ENCODE measurements at regions not wholly inside any gene's neighbourhood (a gene's known extent, or its start where the extent isn't known, plus 50 kb on each side); places are given as distances from the start of the nearest gene placed in this dataset.

DNA sequence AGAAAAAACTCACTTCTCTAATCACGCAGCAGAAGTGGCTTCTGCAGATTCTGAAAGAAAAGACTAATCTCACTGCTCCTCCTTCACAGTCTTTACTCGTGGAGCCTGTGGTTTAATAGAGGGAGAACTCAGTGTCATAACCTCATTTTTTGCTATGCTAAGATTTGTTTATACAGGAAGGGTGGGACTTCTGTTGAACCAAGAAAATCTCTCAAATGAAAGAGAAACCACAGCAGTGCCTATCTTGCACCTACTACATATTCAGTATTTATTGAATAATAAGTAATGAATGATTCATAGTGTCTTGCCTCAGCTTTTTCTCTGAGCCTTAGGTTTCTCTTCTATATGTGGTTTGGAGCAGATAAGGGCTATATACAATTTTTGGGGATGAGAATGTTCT, 136.1 kb upstream of the DMAC1 start:
- no peak for DNase-seq

DNA sequence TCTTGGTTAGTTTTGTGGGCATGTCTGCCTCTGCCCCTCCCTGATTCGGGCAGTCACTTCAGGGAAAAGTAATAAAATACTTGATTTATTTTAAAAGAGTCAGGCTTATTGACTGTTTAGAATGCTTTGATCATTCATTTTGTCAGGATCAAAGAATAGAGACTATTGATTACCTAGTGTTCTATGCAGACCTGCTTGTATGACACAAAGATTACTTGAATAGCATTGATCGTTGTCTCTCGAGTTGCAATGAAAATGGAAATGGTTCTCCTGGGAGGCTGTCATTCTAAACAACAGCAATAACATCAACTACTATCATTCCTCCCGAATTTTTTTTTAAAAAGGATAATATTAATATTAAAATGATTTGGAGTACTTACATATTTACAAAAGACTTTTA, 133.2 kb upstream of the DMAC1 start:
- no peak for DNase-seq

DNA sequence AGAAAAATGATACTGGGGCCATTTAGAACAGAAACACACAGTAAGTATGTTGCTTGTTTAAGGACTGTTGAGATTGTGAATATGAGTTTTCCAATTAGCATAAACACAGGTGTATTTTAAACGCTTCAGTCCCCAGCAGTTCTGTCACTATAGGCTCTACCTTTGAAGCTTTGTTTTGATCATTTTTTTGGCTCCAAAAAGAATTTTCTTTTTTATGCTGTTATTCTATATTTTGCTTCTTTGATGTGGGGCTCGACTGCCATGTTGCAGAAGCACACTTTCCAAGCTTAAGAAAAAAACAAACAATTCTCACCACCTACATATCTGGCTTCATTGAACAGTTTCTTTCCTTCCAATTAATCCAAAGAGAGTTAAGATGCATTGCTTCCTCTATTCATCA, 131.0 kb upstream of the DMAC1 start:
- DNase-seq: no peak

DNA sequence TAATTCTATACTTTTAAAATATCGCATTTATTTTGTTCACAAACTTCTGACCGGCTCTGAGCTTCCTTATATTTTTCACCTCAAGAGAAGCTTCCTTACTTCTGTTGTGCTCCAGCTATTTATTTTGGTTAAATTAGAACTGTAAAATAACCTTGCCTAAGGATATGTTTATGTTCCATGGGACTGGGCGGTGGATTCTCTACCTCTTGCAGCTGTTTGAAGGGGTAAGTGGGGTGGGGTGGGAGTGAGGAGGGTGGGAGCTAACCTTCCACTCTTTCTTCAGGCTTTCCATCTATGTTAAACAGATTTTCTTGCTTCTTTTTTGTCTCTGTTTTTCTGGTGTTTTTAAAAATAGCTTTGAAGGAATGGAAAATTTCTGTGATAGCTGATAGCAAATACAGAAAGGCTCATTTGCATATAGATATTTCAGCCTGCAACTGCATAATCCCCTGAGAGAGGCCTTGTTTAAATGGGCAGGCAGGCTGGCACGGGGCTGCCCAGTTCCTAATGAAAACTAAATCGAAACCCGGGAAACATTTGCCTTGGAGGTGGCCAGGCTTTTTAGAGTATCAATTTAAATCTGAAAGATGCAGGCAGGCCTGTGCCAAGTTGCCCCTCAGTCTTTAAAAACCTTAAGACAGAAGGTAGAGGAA, 122.1 kb upstream of the DMAC1 start:
- no peak for DNase-seq

DNA sequence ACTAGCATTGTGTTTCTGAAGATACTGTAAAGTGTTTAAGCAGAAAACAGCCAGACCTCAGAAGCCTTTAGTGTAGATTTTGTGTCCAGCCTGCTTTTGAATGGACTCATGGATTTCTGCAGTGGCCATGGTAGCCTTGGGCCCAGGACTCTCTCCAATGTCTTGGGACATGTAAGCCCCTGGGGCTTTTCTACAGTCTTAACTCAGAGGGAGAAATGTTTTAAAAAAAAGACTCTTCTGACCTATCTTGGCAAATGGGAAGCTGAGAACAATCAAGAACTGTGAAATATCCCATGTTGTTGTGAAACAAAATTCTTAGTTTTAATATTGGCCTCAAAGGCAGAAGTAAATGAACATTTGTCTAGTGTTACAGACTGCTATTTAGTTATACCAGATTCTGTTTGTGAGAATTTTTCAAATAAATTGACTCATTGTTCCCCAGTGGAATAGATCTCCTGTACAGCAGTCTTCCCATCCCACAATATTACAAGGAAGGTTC, 112.5 kb upstream of the DMAC1 start:
- no peak for DNase-seq

DNA sequence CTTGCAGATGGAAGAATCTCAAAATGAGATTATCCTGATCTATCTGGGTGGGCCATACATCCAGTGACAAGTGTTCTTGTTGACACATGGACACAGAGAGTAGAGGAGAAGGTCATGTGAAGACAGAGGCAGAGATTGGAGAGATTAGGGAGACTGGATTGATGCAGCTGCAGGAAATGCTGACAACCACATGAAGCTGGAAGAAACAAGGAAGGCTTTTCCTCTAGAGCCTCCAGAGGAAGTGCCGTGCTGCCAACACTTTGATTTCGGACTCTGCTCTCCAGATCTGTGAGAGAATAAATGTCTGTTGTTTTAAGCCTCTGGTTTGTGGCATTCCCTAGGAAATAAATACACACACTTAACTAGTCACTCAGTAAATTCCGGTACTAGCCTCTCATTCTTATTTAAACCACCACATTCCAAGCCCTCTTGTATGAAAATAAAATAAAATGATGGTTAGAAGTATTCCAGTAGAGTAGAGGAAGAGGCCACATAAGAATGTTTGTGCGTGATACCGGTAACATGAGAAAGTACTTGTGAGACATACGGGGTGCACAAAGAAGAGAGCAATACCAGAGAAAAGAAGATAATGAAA, 110.9 kb upstream of the DMAC1 start:
- no peak for DNase-seq

DNA sequence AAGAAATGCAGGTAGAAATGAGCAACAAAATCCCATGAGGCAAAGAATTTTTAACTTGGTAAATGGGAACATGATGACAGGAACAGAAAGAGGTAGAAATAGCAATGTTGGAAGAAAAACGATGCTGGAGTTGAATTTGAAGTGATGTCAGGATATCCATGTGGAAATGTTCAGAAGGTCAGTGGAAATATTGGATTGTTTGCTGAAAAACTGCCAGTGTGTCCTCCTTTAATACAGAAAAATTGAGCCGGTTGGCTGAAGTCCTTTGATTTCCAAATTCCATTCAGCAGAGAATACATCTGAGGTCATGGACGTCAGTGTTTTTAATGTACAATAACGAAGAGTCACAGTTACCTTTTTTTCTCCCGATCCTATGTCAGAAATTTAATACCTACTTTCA, 110.0 kb upstream of the DMAC1 start:
- DNase-seq: no peak

DNA sequence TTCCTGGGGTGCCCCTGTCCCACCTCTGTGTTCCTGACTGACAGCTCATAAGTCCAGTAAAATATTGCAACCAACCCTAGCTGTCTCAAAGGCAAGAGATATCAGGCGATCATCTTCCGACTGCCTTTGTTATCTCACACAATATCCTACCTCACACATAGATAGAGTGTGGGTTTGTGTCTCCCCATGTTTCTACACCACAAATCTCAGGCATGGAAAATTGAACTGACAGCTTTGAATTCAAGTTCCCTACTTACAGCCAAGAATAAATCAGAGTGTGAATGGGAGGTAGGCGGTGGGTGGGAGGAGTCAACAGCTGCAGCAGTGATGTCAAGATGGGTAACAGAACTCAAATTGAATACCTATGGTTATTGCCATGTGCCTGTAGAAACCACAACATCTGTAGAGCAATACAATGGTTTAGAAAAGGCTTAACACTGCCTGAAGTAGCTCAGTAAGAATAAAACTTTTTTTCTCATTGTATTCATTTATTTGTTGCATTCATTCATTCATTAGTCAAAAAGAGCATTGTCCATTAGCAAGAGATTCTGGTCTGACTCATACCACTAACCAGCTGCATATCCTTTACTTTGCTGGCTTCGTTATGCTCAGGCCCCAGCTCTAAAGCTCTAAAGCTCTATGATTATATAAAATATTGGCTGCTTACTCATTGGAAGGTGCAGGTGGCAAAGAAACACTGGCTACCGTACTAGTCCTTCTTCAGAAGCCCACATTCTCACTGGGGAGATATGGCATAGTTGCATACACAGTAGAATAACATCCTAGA, 108.2 kb upstream of the DMAC1 start:
- no peak for DNase-seq

DNA sequence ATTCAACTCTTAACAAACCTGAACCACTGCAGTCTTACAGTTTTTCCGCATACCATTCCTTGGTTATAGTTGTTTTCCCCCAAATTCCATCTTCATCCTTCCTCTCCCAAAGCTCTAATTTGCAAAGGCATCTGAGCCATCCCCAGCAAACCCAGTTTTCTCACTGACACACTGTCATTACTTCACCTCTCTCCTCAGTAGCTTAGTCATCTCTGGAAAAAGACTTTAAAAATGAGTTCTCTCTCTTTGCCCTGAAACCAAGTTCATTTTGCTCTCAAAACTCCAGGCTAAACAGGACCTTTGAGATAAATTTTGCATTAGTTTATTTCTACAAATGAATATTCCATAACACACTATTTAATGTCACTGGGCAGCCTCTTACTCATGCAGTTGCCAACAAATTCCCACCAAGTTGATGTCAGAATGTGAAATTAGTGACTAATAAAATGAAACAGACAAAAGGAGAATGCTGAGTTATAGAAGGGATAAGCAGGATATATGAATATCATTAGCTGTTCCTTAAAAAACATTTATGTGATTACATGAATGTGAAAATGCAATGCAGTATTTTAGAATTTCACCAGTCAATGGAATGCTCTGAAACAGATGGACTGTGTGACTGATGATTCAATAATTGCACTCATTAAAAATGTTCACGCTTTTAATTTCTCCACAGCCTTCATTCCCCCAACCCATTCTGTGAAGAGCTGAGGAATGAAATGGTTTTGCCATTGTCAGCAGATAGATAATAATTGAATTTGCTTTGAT, 107.4 kb upstream of the DMAC1 start:
- no peak for DNase-seq

DNA sequence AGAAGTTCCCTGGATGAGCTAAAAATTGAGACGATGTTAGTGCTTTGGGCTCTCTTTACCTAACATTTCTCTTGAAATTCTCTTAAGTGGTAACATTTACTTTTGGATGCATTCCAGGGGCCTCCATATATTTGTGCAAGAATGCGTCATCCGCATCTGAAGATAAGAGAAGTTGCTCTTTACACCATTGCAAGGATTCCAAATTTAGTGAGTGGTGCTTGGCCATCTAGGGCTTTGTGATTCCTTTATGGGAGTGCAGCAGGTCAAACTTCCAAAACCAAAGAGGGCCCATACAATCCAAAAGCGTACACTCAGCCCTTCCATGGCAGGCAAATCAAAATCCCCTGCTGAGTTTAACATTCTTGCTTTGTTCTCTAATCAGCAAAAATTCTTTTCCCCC, 102.0 kb upstream of the DMAC1 start:
- no peak for DNase-seq

DNA sequence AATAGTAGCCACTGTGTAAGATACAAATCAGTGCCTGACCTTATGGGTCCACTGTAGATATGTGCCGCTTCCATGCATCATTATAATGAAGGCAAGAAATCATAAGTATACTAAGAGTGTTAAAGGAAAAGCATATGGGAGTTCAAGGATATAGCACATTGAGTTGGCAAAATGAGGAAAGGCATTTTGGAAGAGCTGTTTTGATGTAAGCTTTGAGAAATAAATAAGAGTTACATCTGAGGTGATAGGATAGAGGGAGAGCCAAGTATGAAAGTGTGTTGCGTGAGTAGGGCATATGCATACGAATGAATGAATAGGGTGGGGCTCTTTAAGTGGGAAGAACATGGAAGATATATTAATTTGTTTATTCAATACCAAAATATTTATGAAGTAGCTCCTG, 101.0 kb upstream of the DMAC1 start:
- DNase-seq: no peak

DNA sequence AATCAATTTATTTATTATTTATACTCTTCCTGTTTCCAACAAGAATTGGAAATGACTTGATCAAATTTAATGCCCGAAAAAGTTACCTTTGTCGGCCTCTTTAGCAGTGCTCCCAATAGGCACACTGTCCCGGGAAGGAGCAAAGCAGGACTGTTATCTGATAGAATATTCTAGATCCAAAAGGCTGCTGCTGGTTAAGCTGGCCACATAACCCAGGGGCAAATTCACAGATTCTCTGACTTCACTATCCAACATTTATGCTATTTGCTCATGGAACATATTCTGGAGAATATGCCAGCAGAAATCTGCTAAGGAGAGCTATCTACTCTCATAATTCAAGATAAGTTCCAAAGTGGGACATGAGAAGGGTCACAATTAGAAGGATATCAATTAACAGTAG, 100.2 kb upstream of the DMAC1 start:
- DNase-seq: no peak

DNA sequence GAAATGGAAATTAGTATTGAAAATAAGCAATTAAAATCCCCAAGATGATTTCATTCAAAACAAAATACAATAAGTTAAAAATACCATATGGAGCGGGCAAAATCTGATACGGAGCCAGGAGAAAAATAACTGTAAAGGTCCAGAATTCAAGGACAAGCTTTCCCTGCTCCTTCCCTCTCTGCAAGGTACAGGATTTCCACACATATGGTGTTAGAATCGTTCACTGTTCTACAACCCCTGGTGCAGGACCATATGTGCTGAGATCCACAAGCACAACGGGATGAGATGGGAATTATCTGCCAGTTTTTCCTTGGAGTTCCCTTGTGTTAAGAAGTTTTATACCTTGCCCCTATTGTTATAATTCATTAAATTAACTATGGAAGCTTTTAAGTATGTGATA, 94.7 kb upstream of the DMAC1 start:
- no peak for DNase-seq

DNA sequence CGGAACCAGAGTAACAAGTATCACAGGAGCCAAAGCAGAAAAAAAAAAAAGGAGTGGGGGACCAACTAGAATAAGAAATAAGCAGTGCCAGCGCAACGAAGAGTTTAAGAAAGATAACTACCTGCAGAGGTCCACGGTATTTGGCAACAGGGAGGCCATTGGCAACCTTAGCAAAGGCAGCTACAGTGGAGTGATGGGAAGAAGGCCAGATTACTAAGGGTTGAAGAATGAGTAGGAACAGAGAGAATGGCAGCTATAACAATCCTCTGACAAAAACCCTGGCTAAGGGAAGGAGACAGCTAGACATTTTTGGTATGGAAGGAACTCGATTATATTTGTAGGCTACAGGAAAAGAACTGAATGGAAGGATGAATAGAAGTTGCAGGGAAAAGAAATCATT, 93.4 kb upstream of the DMAC1 start:
- DNase-seq: no peak

DNA sequence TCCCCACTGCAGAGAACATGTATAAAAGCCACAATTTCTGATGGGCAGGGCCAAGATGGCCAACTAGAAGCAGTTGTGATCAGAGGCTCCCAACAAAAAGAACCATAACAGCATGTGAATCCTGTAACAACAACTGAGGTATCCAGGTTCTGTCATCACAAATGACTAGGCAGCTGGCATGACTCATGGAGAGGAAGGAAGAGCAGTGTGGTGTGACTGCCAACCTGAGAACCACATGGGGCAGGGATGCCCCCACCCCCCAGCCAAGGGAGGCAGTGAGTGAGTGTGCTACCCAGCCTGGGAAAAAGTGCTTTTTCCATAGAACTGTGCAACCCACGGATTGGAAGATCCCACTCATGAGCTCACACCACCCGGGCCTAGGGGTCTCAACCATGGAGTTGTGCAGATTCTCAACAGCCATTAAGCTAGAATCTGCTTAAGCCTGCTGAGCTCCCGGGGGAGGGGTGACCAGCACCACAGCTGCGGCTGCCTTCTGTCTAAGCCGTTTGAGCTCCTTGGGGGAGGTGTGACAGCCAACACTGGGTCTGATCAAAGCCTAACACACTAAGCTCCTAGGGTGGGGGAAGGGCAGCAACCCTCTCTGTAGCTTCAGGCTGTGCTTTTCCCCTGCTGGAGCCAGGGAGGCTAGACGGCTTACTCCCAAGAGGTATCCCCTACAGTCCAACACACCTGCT, 80.1 kb upstream of the DMAC1 start:
- DNase-seq: peak; percentile 60

DNA sequence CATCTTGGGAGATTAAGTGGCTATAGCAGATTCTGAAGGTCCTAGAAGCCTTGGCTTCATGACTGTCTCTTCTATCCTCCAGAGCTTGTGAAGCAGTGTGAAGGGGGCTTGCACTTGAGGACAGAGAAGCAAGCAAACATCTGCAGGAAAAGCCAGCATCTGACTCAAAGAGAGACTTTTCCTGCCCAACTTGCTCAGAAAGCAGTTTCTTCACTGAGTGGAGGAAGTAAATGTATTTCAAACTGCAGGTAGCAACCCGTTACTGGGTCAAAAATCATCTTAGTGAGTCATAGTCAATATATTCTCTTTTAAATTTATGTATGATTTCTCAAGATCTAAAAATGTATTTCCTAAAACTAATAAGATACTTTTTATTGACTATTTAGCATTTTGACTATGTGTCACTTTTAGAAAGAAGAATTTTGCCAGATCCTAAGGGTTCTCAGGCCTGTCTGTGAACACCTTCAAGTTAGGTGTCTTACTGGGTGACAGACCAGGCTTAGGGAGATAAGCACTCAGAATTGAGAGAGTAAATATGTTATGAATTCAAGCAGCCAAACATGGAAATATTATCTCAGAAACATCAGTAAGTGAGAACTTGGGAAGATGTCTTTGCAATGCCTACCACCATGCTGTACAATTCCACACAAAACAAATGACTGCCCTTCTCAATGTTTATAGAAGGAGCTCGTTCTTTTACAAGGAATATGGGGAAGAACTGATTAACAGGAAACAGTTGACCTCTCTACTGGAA, 72.6 kb upstream of the DMAC1 start:
- no peak for DNase-seq

DNA sequence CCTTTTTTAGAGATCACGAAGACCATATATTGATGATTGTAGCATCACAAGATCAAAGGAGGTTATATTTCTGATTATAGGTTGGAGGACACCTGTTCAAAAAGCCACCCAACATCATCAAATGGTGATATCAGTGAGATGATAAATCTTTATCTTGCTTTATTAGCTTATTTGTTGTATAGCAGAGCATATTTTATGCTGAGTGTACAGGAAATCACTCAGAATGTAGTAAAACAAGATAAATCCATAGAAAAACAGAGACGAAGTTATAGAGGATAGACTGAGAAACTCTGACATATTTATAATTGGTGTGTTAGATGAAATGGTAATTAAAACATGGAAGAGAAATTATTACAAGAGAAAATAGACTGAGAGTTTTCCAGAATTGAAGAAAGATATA, 69.8 kb upstream of the DMAC1 start:
- no peak for DNase-seq

DNA sequence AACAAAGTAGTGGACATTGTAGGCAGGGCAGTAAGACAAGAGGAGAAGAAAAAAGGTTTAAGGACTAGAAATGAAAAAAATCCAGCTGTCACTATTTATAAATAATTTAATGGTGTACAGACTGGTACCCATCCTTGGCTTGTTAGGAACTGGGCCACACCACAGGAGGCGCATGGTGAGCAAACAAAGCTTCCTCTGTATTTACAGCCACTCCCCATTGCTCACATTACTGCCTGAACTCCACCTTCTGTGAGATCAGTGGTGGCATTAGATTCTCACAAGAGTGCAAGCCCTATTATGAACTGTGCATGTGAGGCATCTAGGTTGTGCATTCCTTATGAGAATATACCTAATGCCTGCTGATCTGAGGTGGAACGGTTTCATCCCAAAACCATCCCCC, 62.6 kb upstream of the DMAC1 start:
- DNase-seq: no peak

DNA sequence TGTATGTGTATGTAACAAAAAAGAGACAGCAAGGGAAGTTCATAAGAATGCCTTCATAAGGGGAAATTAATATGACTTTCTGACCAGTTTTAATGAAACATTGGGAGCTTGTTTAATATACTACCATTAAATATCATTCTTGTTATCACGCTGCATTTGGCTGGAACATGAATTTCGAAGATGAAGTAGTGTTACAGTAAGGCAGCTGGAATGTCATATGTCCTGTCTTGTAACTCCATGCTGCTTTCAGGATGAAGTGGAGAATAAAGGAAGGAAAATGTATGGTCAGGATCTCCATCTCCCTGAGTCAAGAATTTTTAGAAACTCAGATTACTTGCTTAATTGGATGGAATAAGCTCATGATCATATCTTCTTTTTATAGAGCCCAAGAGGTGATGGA, 61.5 kb upstream of the DMAC1 start:
- no peak for DNase-seq

DNA sequence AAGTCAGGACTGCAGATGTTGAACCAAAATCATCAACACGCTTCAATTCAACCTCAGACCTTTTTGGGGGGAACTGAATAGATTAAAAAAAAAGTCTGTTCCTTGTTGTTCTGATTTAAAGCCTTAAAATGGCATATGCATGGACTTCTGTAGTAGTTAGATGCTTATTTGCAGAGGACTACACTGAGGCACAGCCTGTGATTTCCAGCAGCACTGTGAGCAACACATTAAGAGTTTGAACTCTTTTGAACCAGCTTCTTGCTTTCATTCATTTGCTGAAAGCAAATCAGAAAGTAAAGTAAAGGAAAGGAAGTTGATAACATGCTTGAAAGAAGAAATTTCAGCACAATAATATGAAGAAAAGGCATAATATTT, 60.7 kb upstream of the DMAC1 start:
- no peak for DNase-seq

DNA sequence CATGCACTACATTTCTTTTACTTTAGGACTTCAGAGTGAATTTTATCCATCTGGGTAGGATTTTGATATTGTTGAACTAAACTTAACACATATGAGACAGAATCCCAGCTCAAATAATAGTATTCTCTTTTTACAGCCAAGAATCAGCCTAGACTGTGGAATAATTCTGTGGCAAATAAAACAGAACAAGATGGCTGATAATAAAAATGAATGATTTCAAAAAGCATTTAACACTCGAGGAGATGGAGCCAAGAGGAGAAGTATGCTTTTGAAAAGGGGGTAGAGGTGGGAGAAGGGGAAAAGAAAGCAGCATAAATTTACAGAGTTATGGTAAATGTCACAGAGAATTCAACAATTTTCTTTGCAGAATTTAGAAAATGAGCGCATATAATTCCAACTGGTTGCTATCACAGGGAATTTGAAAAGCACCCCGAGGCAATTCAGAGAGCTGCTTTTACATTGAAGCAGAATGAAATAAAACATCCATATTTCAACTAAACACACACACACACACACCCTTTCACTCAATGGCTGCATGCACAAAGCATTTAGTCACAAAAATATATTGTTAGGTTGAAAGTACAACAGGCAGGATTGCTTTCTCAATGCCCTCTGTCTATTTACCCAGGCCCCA, 60.2 kb upstream of the DMAC1 start:
- no peak for DNase-seq

DNA sequence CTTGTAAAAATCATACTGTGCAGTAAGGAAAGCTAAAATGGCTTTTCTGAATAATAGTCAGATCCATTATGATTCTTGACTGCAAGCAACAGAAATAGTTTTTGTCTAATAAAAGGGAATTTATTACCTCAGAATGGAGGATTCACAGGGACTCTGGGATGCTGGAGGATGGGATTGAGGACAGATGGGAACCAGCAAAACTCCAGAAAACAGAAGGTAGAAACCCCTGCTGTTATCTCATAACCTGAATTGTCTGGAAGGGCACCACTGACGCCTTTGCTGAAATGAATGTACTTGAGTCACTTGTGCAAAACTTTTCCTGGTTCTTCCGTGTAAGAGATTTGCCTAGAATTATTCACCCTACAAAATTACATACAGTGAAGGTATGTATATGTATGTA, 58.6 kb upstream of the DMAC1 start:
- DNase-seq: no peak
